ENCODE measurements at regions not wholly inside any gene's neighbourhood (a gene's known extent, or its start where the extent isn't known, plus 50 kb on each side); places are given as distances from the start of the nearest gene placed in this dataset.

DNA sequence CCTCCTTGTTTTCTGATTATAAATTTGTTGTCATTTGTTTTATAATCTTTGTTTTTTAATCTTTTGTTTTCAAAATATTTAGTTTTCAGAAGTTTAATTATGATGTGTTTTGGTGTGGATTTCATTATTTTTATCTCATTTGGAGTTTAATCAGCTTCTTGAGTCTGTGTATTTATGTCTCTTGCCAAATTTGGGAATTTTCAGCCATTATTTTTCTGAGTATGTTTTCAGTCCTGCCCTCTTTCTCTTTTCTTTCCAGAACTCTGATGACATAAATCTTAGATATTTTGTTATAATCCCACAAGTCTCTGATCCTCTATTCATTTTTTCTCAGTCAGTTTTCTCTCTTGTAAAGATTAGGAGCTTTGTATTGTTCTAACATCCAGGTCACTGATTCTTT lies 89.8 kb downstream of the RHOU start:
- Histone ChIP-seq H3K27ac (no peak overlapping the region), H3K4me3 (no peak overlapping the region), H3K27me3 (no peaks in the 10 kb centered on the region), H3K36me3 (no peaks in the 10 kb centered on the region), H3K9me3 (no peaks in the 10 kb centered on the region), H3K4me1 (no peaks in the 10 kb centered on the region)
- TF ChIP-seq, protein P1, sequence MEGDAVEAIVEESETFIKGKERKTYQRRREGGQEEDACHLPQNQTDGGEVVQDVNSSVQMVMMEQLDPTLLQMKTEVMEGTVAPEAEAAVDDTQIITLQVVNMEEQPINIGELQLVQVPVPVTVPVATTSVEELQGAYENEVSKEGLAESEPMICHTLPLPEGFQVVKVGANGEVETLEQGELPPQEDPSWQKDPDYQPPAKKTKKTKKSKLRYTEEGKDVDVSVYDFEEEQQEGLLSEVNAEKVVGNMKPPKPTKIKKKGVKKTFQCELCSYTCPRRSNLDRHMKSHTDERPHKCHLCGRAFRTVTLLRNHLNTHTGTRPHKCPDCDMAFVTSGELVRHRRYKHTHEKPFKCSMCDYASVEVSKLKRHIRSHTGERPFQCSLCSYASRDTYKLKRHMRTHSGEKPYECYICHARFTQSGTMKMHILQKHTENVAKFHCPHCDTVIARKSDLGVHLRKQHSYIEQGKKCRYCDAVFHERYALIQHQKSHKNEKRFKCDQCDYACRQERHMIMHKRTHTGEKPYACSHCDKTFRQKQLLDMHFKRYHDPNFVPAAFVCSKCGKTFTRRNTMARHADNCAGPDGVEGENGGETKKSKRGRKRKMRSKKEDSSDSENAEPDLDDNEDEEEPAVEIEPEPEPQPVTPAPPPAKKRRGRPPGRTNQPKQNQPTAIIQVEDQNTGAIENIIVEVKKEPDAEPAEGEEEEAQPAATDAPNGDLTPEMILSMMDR (IDR thresholded peaks at IDR 0.05) = no peak
- no peak for DNase-seq (ENCODE audit: low spot score)

DNA sequence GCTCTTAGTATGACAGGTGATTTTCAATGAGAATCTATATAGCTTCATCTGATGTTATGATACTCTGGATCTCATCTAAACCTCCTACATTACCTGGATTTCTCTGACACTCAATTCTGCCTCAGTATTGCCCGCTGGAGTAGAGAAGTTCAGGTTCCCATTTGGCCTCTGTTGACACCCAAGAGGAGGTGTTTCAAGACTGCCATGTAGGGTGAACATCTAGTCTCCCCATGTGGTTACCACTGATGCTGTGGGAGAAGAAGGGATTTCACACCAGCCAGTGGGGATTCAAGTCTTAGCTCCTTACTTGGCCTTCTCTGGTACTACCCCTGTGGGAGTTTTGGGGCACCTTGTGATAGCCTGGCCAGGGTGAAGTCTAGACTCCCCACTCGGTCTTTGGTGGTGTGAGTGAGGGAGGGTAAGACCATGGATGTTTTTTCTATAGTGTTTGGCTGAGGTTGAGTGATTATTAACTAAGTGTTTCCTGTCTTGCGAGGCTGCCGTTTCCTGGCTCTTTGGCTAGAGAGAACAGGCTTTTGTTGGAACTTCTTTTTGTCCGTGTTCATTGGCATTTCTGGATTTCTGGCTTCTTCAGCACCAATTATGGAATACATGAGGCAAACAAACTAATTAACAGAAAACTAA lies 90.7 kb downstream of the RHOU start:
- no peaks in the 10 kb centered on the region for H3K27me3 ChIP-seq
- no peak overlapping the region for H3K27ac ChIP-seq
- H3K4me3 ChIP-seq = no peak overlapping the region
- TF ChIP-seq, protein P1 (IDR thresholded peaks at IDR 0.05) = no peak
- H3K4me1 ChIP-seq = no peaks in the 10 kb centered on the region
- DNase-seq (ENCODE audit: low spot score) = no peak
- no peaks in the 10 kb centered on the region for H3K36me3 ChIP-seq
- H3K9me3 ChIP-seq = no peaks in the 10 kb centered on the region

GRCh38 chr1:228827019-228827418 lies 91.7 kb downstream of the RHOU start:
- H3K27me3 ChIP-seq = no peaks in the 10 kb centered on the region
- no peaks in the 10 kb centered on the region for H3K36me3 ChIP-seq
- no peak overlapping the region for H3K4me3 ChIP-seq
- no peak for DNase-seq (ENCODE audit: low spot score)
- TF ChIP-seq, protein P1 (IDR thresholded peaks at IDR 0.05) = no peak
- H3K9me3 ChIP-seq = no peaks in the 10 kb centered on the region
- no peaks in the 10 kb centered on the region for H3K4me1 ChIP-seq
- no peak overlapping the region for H3K27ac ChIP-seq

DNA sequence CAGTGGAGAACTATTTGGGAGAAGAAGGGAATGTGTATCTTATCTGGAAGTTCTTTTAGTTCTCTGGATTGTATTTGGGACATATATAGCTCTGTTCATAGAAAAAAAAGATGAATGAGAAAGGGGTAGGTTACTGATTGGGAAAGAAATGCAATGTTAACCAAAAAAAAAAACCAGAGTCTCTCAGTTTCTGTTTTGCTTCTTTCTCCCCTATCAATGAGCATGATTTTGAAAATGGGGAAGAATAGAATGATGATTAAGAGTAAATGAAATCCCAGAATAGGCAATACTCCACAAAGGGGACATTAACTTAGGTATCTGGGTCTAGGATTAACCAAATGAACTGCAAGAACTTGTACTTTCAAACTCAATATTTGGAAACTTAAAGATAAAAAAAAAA lies 92.9 kb downstream of the RHOU start:
- Histone ChIP-seq H3K4me3 (no peak overlapping the region), H3K4me1 (no peaks in the 10 kb centered on the region), H3K9me3 (no peaks in the 10 kb centered on the region), H3K36me3 (no peaks in the 10 kb centered on the region), H3K27me3 (no peaks in the 10 kb centered on the region), H3K27ac (no peak overlapping the region)
- DNase-seq (ENCODE audit: low spot score) = no peak
- TF ChIP-seq, protein P1 (IDR thresholded peaks at IDR 0.05) = no peak

GRCh38 chr1:228830185-228830953 lies 95.1 kb downstream of the RHOU start:
- TF ChIP-seq, protein P1 (IDR thresholded peaks at IDR 0.05) = no peak
- no peak for DNase-seq (ENCODE audit: low spot score)
- H3K4me3 ChIP-seq = no peak overlapping the region
- H3K36me3 ChIP-seq = no peaks in the 10 kb centered on the region
- H3K27ac ChIP-seq = no peak overlapping the region
- no peaks in the 10 kb centered on the region for H3K4me1 ChIP-seq
- no peaks in the 10 kb centered on the region for H3K27me3 ChIP-seq
- H3K9me3 ChIP-seq = no peaks in the 10 kb centered on the region
